GM12878 (cell line): ENCODE measurements at regions not wholly inside any gene's neighbourhood (a gene's known extent, or its start where the extent isn't known, plus 50 kb on each side); places are given as distances from the start of the nearest gene placed in this dataset.

Source experiments
- ATAC-seq: fragments of 200-7000 bp; cut with Tn5 transposase; 3 replicates; pipeline ENCODE4 v1.9.1; 2020; ENCODE audit warnings: mild to moderate bottlenecking, moderate library complexity
- BruUV-seq: library from RNA; stranded (reverse); fragments of 400-500 nt; replicated peaks from 2 replicates; lab custom pipeline; 2021; lab: Mats Ljungman, UMichigan
- CTCF ChIA-PET: fragments of 300-600 bp; sonication (Branson Sonifier 250); formaldehyde crosslinking; extraction: SDS; loops from one replicate; lab custom pipeline; 2021; ENCODE audit warnings: inconsistent platforms; lab: Yijun Ruan, JAX
- POLR2A ChIA-PET: fragments of 350-600 bp; formaldehyde crosslinking; extraction: SDS; loops from one replicate; lab custom pipeline; 2021; ENCODE audit warnings: inconsistent platforms; lab: Charles Lee
- RAD21 ChIA-PET: fragments of 300-600 bp; sonication (Branson Sonifier 250); formaldehyde crosslinking; loops from one replicate; lab custom pipeline; 2023; ENCODE audit warnings: antibody characterized with exemption; ENCODE audit not compliant: unreplicated experiment; lab: Charles Lee
- SMC1A ChIA-PET: fragments of 300-600 bp; sonication (Branson Sonifier 250); formaldehyde crosslinking; loops from one replicate; lab custom pipeline; 2023; ENCODE audit not compliant: unreplicated experiment, uncharacterized antibody; lab: Charles Lee
- DNase-seq: peaks from one replicate; pipeline ENCODE4 v3.0.0-alpha.2; 2011; ENCODE audit warnings: low read depth, low spot score
- FAIRE-seq: peaks from 3 replicates; lab custom pipeline; 2011; peaks lifted over from hg19 to GRCh38; lab: Jason Lieb, UNC
- H2AFZ ChIP-seq: 2 replicates; pipeline ENCODE4 v1.6.0; 2011; ENCODE audit warnings: low read depth, low read length, control low read depth; ENCODE audit not compliant: control insufficient read depth
- H3K27ac ChIP-seq: 2 replicates; pipeline ENCODE4 v1.5.1; 2011; ENCODE audit warnings: control low read depth; ENCODE audit not compliant: control insufficient read depth, insufficient read depth
- H3K27me3 ChIP-seq, 2 experiments: replicated peaks in 1 of 2; 2 replicates each; pipeline versions ENCODE4 v1.6.0 to v1.6.1; 2011; ENCODE audit warnings: low read length in 1 of 2; ENCODE audit not compliant: control insufficient read depth in 2 of 2, insufficient read depth in 2 of 2
- H3K36me3 ChIP-seq, 2 experiments: 2 replicates each; pipeline ENCODE4 v1.5.1; 2011; ENCODE audit warnings: low read length in 1 of 2; ENCODE audit not compliant: control insufficient read depth in 2 of 2, insufficient read depth in 2 of 2
- H3K4me1 ChIP-seq: 2 replicates; pipeline ENCODE4 v1.6.1; 2011; ENCODE audit warnings: mild to moderate bottlenecking, low read length, moderate library complexity, mixed read lengths; ENCODE audit not compliant: control insufficient read depth, insufficient read depth
- H3K4me2 ChIP-seq: 2 replicates; pipeline ENCODE4 v1.6.0; 2011; ENCODE audit warnings: control low read depth; ENCODE audit not compliant: control insufficient read depth, insufficient read depth
- H3K4me3 ChIP-seq: fragments of 200-600 bp; sonication (generic); 2 replicates; pipeline ENCODE4 v1.5.1; 2016
- H3K79me2 ChIP-seq: 2 replicates; pipeline ENCODE4 v1.6.0; 2011; ENCODE audit warnings: low read length; ENCODE audit not compliant: control insufficient read depth, insufficient read depth
- H3K9ac ChIP-seq: 2 replicates; pipeline ENCODE4 v1.8.0; 2011; ENCODE audit warnings: low read length, control low read depth, mixed read lengths; ENCODE audit not compliant: control insufficient read depth, insufficient read depth
- H3K9me3 ChIP-seq: replicated peaks from 3 replicates; pipeline ENCODE4 v1.5.1; 2011; ENCODE audit warnings: mild to moderate bottlenecking, low read length; ENCODE audit not compliant: control insufficient read depth, insufficient read depth
- H4K20me1 ChIP-seq: 2 replicates; pipeline ENCODE4 v1.6.0; 2011; ENCODE audit not compliant: control insufficient read depth, insufficient read depth
- CTCF ChIP-seq, 3 experiments: IDR thresholded peaks in 2 of 3; conservative IDR thresholded peaks in 1 of 3; 2 replicates each; pipeline ENCODE4 v1.5.1; 2011; ENCODE audit warnings: low read depth in 3 of 3, low read length in 3 of 3, mild to moderate bottlenecking in 3 of 3, control low read depth in 2 of 3, moderate library complexity in 2 of 3, inconsistent platforms in 1 of 3, mixed read lengths in 1 of 3; ENCODE audit not compliant: control insufficient read depth in 2 of 3, insufficient read depth in 1 of 3; ENCODE audit errors: extremely low read depth in 1 of 3
- EZH2 ChIP-seq: IDR thresholded peaks from 2 replicates; pipeline ENCODE4 v1.6.1; 2012; ENCODE audit warnings: low read depth, mild to moderate bottlenecking, control low read depth, inconsistent platforms, low read length, borderline replicate concordance; ENCODE audit not compliant: control insufficient read depth
- FOS ChIP-seq: IDR thresholded peaks from 3 replicates; pipeline ENCODE4 v1.6.1; 2011; ENCODE audit warnings: borderline replicate concordance; ENCODE audit not compliant: insufficient read length; ENCODE audit errors: extremely low read depth
- FOXM1 ChIP-seq: IDR thresholded peaks from 2 replicates; pipeline ENCODE4 v1.6.1; 2012; ENCODE audit warnings: low read depth, mild to moderate bottlenecking, inconsistent platforms, low read length, moderate library complexity
- HDAC2 ChIP-seq: fragments of 200-600 bp; sonication (generic); IDR thresholded peaks from 2 replicates; pipeline ENCODE4 v1.6.1; 2017
- HDGF ChIP-seq: fragments of 450-650 bp; IDR thresholded peaks from 2 replicates; pipeline ENCODE4 v1.6.1; 2016; ENCODE audit warnings: antibody characterized with exemption
- MEF2A ChIP-seq: IDR thresholded peaks from 2 replicates; pipeline ENCODE4 v1.6.1; 2011; ENCODE audit warnings: low read depth, mild to moderate bottlenecking, low read length, moderate library complexity; ENCODE audit not compliant: insufficient read depth
- MXI1 ChIP-seq: fragments of 150-350 bp; IDR thresholded peaks from 2 replicates; pipeline ENCODE4 v1.6.1; 2011; ENCODE audit warnings: low read depth, mild to moderate bottlenecking, inconsistent platforms, low read length, improper control_type of control experiment
- NFXL1 ChIP-seq: fragments of 450-650 bp; IDR thresholded peaks from 2 replicates; pipeline ENCODE4 v1.6.1; 2017; ENCODE audit warnings: antibody characterized with exemption, mild to moderate bottlenecking, borderline replicate concordance
- RAD21 ChIP-seq: IDR thresholded peaks from 2 replicates; pipeline ENCODE4 v1.6.1; 2011; ENCODE audit warnings: mild to moderate bottlenecking, low read depth, low read length, moderate library complexity; ENCODE audit not compliant: insufficient read depth
- SKIL ChIP-seq: fragments of 450-650 bp; IDR thresholded peaks from 2 replicates; pipeline ENCODE4 v1.6.1; 2017; ENCODE audit warnings: mild to moderate bottlenecking, low read depth, inconsistent platforms; ENCODE audit not compliant: poor library complexity, severe bottlenecking
- TBL1XR1 ChIP-seq: IDR thresholded peaks from 2 replicates; pipeline ENCODE4 v1.6.1; 2012; ENCODE audit warnings: low read depth, low read length, improper control_type of control experiment
- USF1 ChIP-seq: IDR thresholded peaks from 2 replicates; pipeline ENCODE4 v1.6.1; 2011; ENCODE audit warnings: borderline replicate concordance, low read depth, mild to moderate bottlenecking, moderate library complexity, mixed read lengths, low read length; ENCODE audit not compliant: insufficient read depth; ENCODE audit errors: extremely low read length
- ZNF24 ChIP-seq: fragments of 450-650 bp; IDR thresholded peaks from 2 replicates; pipeline ENCODE4 v1.6.1; 2017; ENCODE audit warnings: antibody characterized with exemption, mild to moderate bottlenecking
- WGBS: methylation state at CpG from one replicate; pipeline ENCODE4 v1.1.6; 2016; ENCODE audit warnings: low lambda C conversion rate; ENCODE audit not compliant: insufficient replicate concordance, insufficient coverage; ENCODE audit errors: missing lambda C conversion rate; 5-methylcytosine and 5-hydroxymethylcytosine counted together
- in situ Hi-C: fragments of 300-500 bp; cut with MboI; formaldehyde crosslinking; loops from 9 replicates; pipeline ENCODE4 v1.14.3; 2018; ENCODE audit warnings: mixed read lengths
- intact Hi-C: fragments of 100-400 bp; cut with micrococcal nuclease; formaldehyde crosslinking; loops from one replicate; pipeline ENCODE4 v1.14.2; 2022; ENCODE audit not compliant: unreplicated experiment

- no peak for TF ChIP-seq MXI1
- TF ChIP-seq FOS = no peak
- no peak for TF ChIP-seq EZH2
- TF ChIP-seq USF1 = no peak
- no peaks in the 10 kb centered on the region for H3K79me2 ChIP-seq
- ATAC-seq = no peak
- WGBS = 63% methylated on average over 4 of the region's 4 CpGs
- ChIA-PET POLR2A (no interaction called here), RAD21 (no interaction called here), CTCF (no interaction called here), SMC1A (no interaction called here)
- H3K27me3 ChIP-seq = no peaks in the 10 kb centered on the region
- no peak overlapping the region for H3K4me2 ChIP-seq
- H3K9ac ChIP-seq = no peak overlapping the region
- DNase-seq = no peak
- H4K20me1 ChIP-seq = no peaks in the 10 kb centered on the region
- in situ Hi-C loops = no loop called here
- no peak overlapping the region for H2AFZ ChIP-seq
- H3K36me3 ChIP-seq = no peaks in the 10 kb centered on the region
- H3K9me3 ChIP-seq = no peaks in the 10 kb centered on the region; the same call in 2 of the 3 replicates
- no TSS peak for BruUV-seq
- no peak for FAIRE-seq
- intact Hi-C loops = no loop called here
- no peak overlapping the region for H3K27ac ChIP-seq
- no peak overlapping the region for H3K4me3 ChIP-seq
- no peaks in the 10 kb centered on the region for H3K4me1 ChIP-seq
Measured at GRCh38 chr13:21813844-21814243, 143.0 kb downstream of the FGF9 start.

GRCh38 chr13:21814604-21815003, 143.7 kb downstream of the FGF9 start:
- Histone ChIP-seq H2AFZ (no peak overlapping the region), H3K27ac (no peak overlapping the region), H3K9ac (no peak overlapping the region), H3K27me3 (no peaks in the 10 kb centered on the region), H3K4me1 (no peaks in the 10 kb centered on the region), H3K9me3 (no peaks in the 10 kb centered on the region; the same call in 2 of the 3 replicates), H3K79me2 (no peaks in the 10 kb centered on the region), H3K4me2 (no peak overlapping the region), H3K36me3 (no peaks in the 10 kb centered on the region), H4K20me1 (no peaks in the 10 kb centered on the region), H3K4me3 (no peak overlapping the region)
- POLR2A ChIA-PET = no interaction called here
- in situ Hi-C loops = no loop called here
- intact Hi-C loops = no loop called here
- 33% methylated on average over 7 of the region's 7 CpGs for WGBS
- SMC1A ChIA-PET = no interaction called here
- ATAC-seq (no peak), FAIRE-seq (no peak), DNase-seq (no peak)
- RAD21 ChIA-PET = no interaction called here
- CTCF ChIA-PET = no interaction called here
- no TSS peak for BruUV-seq
- TF ChIP-seq HDGF = no peak
- no peak for TF ChIP-seq ZNF24
- TF ChIP-seq TBL1XR1 = no peak
- TF ChIP-seq FOXM1 = no peak
- no peak for TF ChIP-seq SKIL
- no peak for TF ChIP-seq RAD21
- TF ChIP-seq NFXL1 = no peak
- TF ChIP-seq MEF2A = no peak
- no peak for TF ChIP-seq CTCF (IDR thresholded peaks at IDR 0.05 in 2 of 3, conservative IDR thresholded peaks at IDR 0.05 in 1 of 3; ENCODE audit: control insufficient read depth in 2 of 3, extremely low read depth in 1 of 3, insufficient read depth in 1 of 3, low read depth in 3 of 3, low read length in 3 of 3)
- no peak for TF ChIP-seq HDAC2
